Neuronal stem cell (in vitro differentiated cells): ENCODE measurements at regions not wholly inside any gene's neighbourhood (a gene's known extent, or its start where the extent isn't known, plus 50 kb on each side); places are given as distances from the start of the nearest gene placed in this dataset.

Source experiments
- DNase-seq: peaks from one replicate; pipeline ENCODE4 v3.0.0-alpha.2; 2013; ENCODE audit warnings: low spot score
- H2AFZ ChIP-seq: one replicate; pipeline ENCODE4 v1.6.1; 2013; ENCODE audit warnings: mild to moderate bottlenecking, low read length, inconsistent platforms
- H2AK5ac ChIP-seq: 2 replicates; pipeline ENCODE4 v1.6.1; 2013; ENCODE audit warnings: low read depth, mild to moderate bottlenecking, inconsistent platforms, low read length, moderate library complexity, mixed read lengths
- H2BK120ac ChIP-seq: 2 replicates; pipeline ENCODE4 v1.6.1; 2013; ENCODE audit warnings: low read depth, mild to moderate bottlenecking, inconsistent platforms, low read length, moderate library complexity, mixed read lengths
- H2BK12ac ChIP-seq: one replicate; pipeline ENCODE4 v1.6.1; 2013; ENCODE audit warnings: low read length, inconsistent platforms
- H2BK15ac ChIP-seq: 2 replicates; pipeline ENCODE4 v1.6.1; 2013; ENCODE audit warnings: mild to moderate bottlenecking, low read length, inconsistent platforms, mixed read lengths
- H2BK5ac ChIP-seq: one replicate; pipeline ENCODE4 v1.6.1; 2013; ENCODE audit warnings: inconsistent platforms, mild to moderate bottlenecking, low read length, moderate library complexity
- H3K14ac ChIP-seq: one replicate; pipeline ENCODE4 v1.6.1; 2013; ENCODE audit warnings: low read length, inconsistent platforms
- H3K18ac ChIP-seq: 2 replicates; pipeline ENCODE4 v1.6.1; 2013; ENCODE audit warnings: low read length, inconsistent platforms
- H3K23ac ChIP-seq: 2 replicates; pipeline ENCODE4 v1.6.1; 2013; ENCODE audit warnings: low read depth, mild to moderate bottlenecking, mixed read lengths, low read length, inconsistent platforms; ENCODE audit not compliant: poor library complexity
- H3K27ac ChIP-seq: replicated peaks from 3 replicates; pipeline ENCODE4 v1.5.1; 2013; ENCODE audit warnings: low read length, inconsistent platforms
- H3K27me3 ChIP-seq, 3 experiments: 2 replicates each; pipeline ENCODE4 v1.6.1; 2013; ENCODE audit warnings: low read length in 3 of 3, mild to moderate bottlenecking in 2 of 3, inconsistent platforms in 1 of 3, low read depth in 1 of 3, mixed read lengths in 1 of 3, moderate library complexity in 1 of 3; ENCODE audit not compliant: control insufficient read depth in 3 of 3, insufficient read depth in 3 of 3
- H3K36me3 ChIP-seq, 2 donors: replicated peaks in 1 of 2; 2 replicates each; pipeline ENCODE4 v1.6.1; 2013; ENCODE audit warnings: low read length in 2 of 2; ENCODE audit not compliant: control insufficient read depth in 2 of 2, insufficient read depth in 2 of 2
- H3K4ac ChIP-seq: 2 replicates; pipeline ENCODE4 v1.6.1; 2013; ENCODE audit warnings: inconsistent platforms, mild to moderate bottlenecking, low read length, moderate library complexity
- H3K4me1 ChIP-seq, 2 donors: 1 replicate in 1 of 2; 2 replicates in 1 of 2; pipeline ENCODE4 v1.6.1; 2013; ENCODE audit warnings: low read length in 2 of 2, low read depth in 1 of 2; ENCODE audit not compliant: control insufficient read depth in 2 of 2, insufficient read depth in 1 of 2
- H3K4me2 ChIP-seq: one replicate; pipeline ENCODE4 v1.6.1; 2013; ENCODE audit warnings: mild to moderate bottlenecking, low read length, inconsistent platforms; ENCODE audit not compliant: insufficient read depth, poor library complexity, severe bottlenecking
- H3K4me3 ChIP-seq, 2 donors: 2 replicates each; pipeline ENCODE4 v1.5.1; 2013; ENCODE audit warnings: low read length in 2 of 2, mild to moderate bottlenecking in 2 of 2, inconsistent platforms in 1 of 2, moderate library complexity in 1 of 2
- H3K79me1 ChIP-seq: one replicate; pipeline ENCODE4 v1.6.1; 2013; ENCODE audit warnings: low read depth, mild to moderate bottlenecking, inconsistent platforms, low read length, moderate library complexity
- H3K9ac ChIP-seq: one replicate; pipeline ENCODE4 v1.6.1; 2013; ENCODE audit warnings: mild to moderate bottlenecking, low read depth, low read length, inconsistent platforms; ENCODE audit not compliant: poor library complexity
- H3K9me3 ChIP-seq, 2 donors: replicated peaks in 1 of 2; 2 replicates each; pipeline versions ENCODE3 to v1.6.1; 2013; ENCODE audit warnings: low read length in 2 of 2, mild to moderate bottlenecking in 2 of 2, inconsistent platforms in 1 of 2, low read depth in 1 of 2, mixed read lengths in 1 of 2, moderate library complexity in 1 of 2; ENCODE audit not compliant: control insufficient read depth in 2 of 2, insufficient read depth in 1 of 2
- H4K8ac ChIP-seq: one replicate; pipeline ENCODE4 v1.6.1; 2013; ENCODE audit warnings: low read depth, mild to moderate bottlenecking, inconsistent platforms, low read length, moderate library complexity
- H4K91ac ChIP-seq: one replicate; pipeline ENCODE4 v1.6.1; 2013; ENCODE audit warnings: low read length, low read depth, mild to moderate bottlenecking, inconsistent platforms; ENCODE audit not compliant: poor library complexity
- WGBS, 2 donors: extraction: QIAGEN DNeasy Blood & Tissue Kit; methylation state at CpG; one replicate each; pipeline ENCODE4 v1.1.7; 2013; ENCODE audit warnings: missing lambda C conversion rate in 2 of 2, mixed read lengths in 1 of 2; ENCODE audit not compliant: insufficient read length in 2 of 2, insufficient replicate concordance in 1 of 2; ENCODE audit errors: extremely low coverage in 2 of 2; 5-methylcytosine and 5-hydroxymethylcytosine counted together

DNA sequence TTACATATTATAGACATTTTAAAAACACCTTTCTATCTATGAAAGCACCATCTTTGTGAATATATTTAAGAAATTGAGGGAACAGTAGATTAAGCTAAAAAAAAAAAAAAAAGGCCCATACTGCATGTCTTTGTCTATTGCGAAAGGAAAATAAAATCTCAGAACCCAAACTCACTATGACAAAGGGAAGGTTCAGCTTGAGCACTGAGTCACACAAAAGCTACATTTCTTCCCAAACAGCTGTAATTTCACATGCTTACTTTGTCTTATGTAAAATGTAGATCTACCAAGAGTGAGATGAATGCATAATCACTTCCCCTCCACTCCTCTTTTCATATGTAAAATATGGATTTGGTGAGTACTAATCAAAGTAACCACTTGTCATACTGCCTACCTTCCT, 640.1 kb upstream of the KLF12 start:
- Histone ChIP-seq H4K8ac (no peak overlapping the region), H3K27ac (no peak overlapping the region), H3K4me2 (no peak overlapping the region), H3K4me3 (no peak overlapping the region), H3K36me3 (no peaks in the 10 kb centered on the region), H3K14ac (no peak overlapping the region), H3K4ac (no peak overlapping the region), H2BK15ac (no peak overlapping the region), H3K79me1 (no peaks in the 10 kb centered on the region), H3K27me3 (no peaks in the 10 kb centered on the region), H3K9ac (no peak overlapping the region), H3K18ac (no peak overlapping the region), H2BK120ac (no peak overlapping the region), H4K91ac (no peak overlapping the region), H3K9me3 (no peaks in the 10 kb centered on the region), H3K23ac (no peak overlapping the region), H2BK5ac (no peak overlapping the region), H2AK5ac (no peak overlapping the region), H2AFZ (no peak overlapping the region), H2BK12ac (no peak overlapping the region), H3K4me1 (no peaks in the 10 kb centered on the region)
- no peak for DNase-seq
- WGBS, 2 donors, result no CpG with 5 or more reads among the region's 1 CpG

DNA sequence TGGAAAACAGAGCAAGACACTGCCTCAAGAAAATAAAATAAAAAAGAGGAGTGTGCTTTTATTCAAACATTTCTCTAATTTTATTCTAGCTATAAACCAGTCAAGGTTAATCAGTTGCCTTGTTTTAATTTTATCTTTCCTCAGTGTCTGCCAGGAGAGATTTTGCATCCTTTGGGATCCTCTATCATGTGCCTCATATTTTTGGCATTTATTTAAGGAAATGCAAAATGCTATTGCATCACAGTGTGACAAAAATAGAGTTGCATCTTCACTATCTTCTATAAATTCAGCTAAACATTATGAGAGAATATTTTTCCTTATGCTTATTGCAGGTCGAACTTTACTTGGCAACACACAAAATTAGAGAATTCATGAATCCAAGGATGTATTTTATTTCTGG, 639.0 kb upstream of the KLF12 start:
- WGBS, 2 donors, result no CpG with 5 or more reads among the region's 1 CpG
- H3K4me3 ChIP-seq, result no peak overlapping the region
- no peak overlapping the region for H3K18ac ChIP-seq
- no peak overlapping the region for H4K8ac ChIP-seq
- no peak overlapping the region for H2BK120ac ChIP-seq
- no peak overlapping the region for H4K91ac ChIP-seq
- no peak overlapping the region for H2AK5ac ChIP-seq
- no peaks in the 10 kb centered on the region for H3K27me3 ChIP-seq
- no peak overlapping the region for H3K4ac ChIP-seq
- H2BK12ac ChIP-seq, result no peak overlapping the region
- H3K27ac ChIP-seq, result no peak overlapping the region
- DNase-seq, result no peak
- H3K79me1 ChIP-seq, result no peaks in the 10 kb centered on the region
- H2BK5ac ChIP-seq, result no peak overlapping the region
- no peak overlapping the region for H3K9ac ChIP-seq
- H3K4me1 ChIP-seq, result no peaks in the 10 kb centered on the region
- H2AFZ ChIP-seq, result no peak overlapping the region
- no peaks in the 10 kb centered on the region for H3K9me3 ChIP-seq
- H3K14ac ChIP-seq, result no peak overlapping the region
- H3K4me2 ChIP-seq, result no peak overlapping the region
- H3K23ac ChIP-seq, result no peak overlapping the region
- no peaks in the 10 kb centered on the region for H3K36me3 ChIP-seq
- no peak overlapping the region for H2BK15ac ChIP-seq

DNA sequence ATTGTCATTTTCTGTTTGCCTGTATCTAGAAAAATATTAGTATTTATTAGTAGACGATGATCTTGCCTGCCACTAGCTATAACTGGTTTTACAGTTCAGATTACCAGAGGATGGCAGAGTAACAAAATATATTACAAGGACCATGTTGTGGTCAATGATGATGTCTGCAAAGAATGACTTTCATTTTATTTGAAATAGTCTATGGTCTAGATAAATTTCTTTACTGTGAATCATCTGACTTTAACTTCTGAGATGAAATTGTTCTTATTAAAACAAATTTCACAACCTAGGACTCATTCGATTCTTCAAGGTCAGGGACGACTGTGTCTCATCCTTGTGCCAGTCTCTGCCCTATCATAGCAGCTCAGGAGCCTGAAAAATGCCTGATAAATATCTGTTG, 637.8 kb upstream of the KLF12 start:
- Histone ChIP-seq H3K14ac (no peak overlapping the region), H3K9ac (no peak overlapping the region), H3K36me3 (no peaks in the 10 kb centered on the region), H3K9me3 (no peaks in the 10 kb centered on the region), H3K18ac (no peak overlapping the region), H3K27me3 (no peaks in the 10 kb centered on the region), H4K8ac (no peak overlapping the region), H3K4me2 (no peak overlapping the region), H2BK120ac (no peak overlapping the region), H4K91ac (no peak overlapping the region), H3K4me3 (no peak overlapping the region), H3K23ac (no peak overlapping the region), H2BK12ac (no peak overlapping the region), H3K4me1 (no peaks in the 10 kb centered on the region), H2AFZ (peak overlapping the region; percentile 27), H2BK15ac (no peak overlapping the region), H3K27ac (no peak overlapping the region), H3K79me1 (no peaks in the 10 kb centered on the region), H2BK5ac (no peak overlapping the region), H2AK5ac (no peak overlapping the region), H3K4ac (no peak overlapping the region)
- no CpG with 5 or more reads among the region's 3 CpGs for WGBS, 2 donors
- DNase-seq, result no peak

DNA sequence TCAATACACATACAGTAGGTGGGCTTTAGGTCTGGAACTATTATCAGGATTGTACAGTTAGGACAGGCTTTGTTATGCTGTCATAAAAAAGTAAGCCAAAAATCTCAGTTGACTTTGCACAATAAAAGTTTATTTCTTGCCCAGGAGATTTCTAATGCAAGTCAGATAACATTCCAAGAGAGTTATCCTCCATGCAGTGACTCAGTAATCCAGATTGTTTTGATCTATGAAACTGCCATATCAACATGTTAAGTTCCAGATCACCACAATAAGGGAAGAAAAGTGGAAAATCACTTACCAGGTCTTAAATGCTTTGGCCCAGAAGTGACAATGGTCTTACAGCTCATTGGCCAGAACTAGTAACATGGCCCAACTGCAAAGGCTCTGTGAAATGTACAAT, 636.2 kb upstream of the KLF12 start:
- Histone ChIP-seq H3K14ac (no peak overlapping the region), H3K79me1 (no peaks in the 10 kb centered on the region), H2BK5ac (no peak overlapping the region), H3K4me3 (no peak overlapping the region), H2AFZ (no peak overlapping the region), H3K18ac (no peak overlapping the region), H3K4me1 (no peaks in the 10 kb centered on the region), H3K27ac (no peak overlapping the region), H4K8ac (no peak overlapping the region), H2BK15ac (no peak overlapping the region), H3K27me3 (no peaks in the 10 kb centered on the region), H2BK12ac (no peak overlapping the region), H2BK120ac (no peak overlapping the region), H2AK5ac (no peak overlapping the region), H4K91ac (no peak overlapping the region), H3K9ac (no peak overlapping the region), H3K36me3 (no peaks in the 10 kb centered on the region), H3K9me3 (no peaks in the 10 kb centered on the region), H3K4me2 (no peak overlapping the region), H3K4ac (no peak overlapping the region), H3K23ac (no peak overlapping the region)
- no peak for DNase-seq
